ENCODE measurements at regions not wholly inside any gene's neighbourhood (a gene's known extent, or its start where the extent isn't known, plus 50 kb on each side); places are given as distances from the start of the nearest gene placed in this dataset.

- DNase-seq = no peak
These were observed 2249.1 kb downstream of the NCAM2 start for GRCh38 chr21:23247334-23247733.

DNA sequence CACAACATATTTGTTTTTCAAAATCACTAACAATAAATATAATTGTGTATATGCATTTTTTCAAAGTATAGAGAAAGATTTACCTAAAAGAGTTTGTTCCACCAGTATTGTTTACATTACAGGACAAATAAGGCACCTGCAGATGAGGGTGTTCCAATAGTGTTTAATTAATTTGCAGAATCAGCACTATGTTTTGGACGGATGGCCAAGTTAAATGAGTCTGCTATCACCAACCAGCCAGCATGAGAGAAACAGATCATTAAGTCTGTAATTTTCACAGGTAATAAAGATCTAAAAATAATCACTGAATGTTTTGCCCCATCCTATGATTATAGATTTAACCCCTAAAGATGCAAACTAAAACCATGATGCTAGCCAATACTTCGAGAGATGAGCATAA lies 2247.0 kb downstream of the NCAM2 start:
- DNase-seq = no peak

- no peak for DNase-seq
These were observed 2225.7 kb downstream of the NCAM2 start for GRCh38 chr21:23223882-23224281.

GRCh38 chr21:23218667-23219066 lies 2220.5 kb downstream of the NCAM2 start:
- DNase-seq = no peak

DNA sequence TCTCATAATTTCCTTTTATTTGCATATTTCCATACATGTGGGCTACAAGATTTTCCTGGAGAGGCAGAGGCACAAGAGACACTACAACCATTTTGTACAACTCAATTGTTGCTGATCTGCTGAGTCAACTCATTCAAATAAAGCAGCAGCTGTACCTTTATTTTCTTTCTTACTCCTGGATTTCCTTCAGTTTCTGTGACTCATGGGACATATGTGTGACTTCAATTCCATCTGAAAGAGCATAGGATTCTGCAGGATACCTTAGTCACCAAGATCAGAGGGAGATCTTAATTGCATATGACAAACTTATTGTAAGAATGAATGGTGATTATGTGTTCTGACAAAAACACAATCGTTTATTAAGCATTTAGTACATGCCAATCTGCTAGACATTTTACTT lies 2219.4 kb downstream of the NCAM2 start:
- DNase-seq = no peak

- no peak for DNase-seq
These were observed 2217.1 kb downstream of the NCAM2 start for GRCh38 chr21:23215261-23215660.
